Vagina (tissue), 2 donors: ENCODE measurements at regions not wholly inside any gene's neighbourhood (a gene's known extent, or its start where the extent isn't known, plus 50 kb on each side); places are given as distances from the start of the nearest gene placed in this dataset.

Experiments
- DNase-seq, 2 donors: peaks; one replicate each; pipeline ENCODE4 v3.0.0-alpha.2; 2017; ENCODE audit errors: extremely low spot score in 2 of 2
- H3K27ac ChIP-seq: fragments of 200-600 bp; sonication (generic); one replicate; pipeline ENCODE4 v1.5.1; 2019
- H3K27me3 ChIP-seq: fragments of 200-600 bp; sonication (generic); one replicate; pipeline ENCODE4 v1.5.1; 2019
- H3K36me3 ChIP-seq, 2 donors: fragments of 200-600 bp; sonication (generic); one replicate each; pipeline ENCODE4 v1.5.1; 2017 to 2019
- H3K4me1 ChIP-seq: fragments of 200-600 bp; sonication (generic); one replicate; pipeline ENCODE4 v1.5.1; 2019
- H3K4me3 ChIP-seq, 2 donors: fragments of 200-600 bp; sonication (generic); 1 replicate in 1 of 2; 2 replicates in 1 of 2; pipeline ENCODE4 v1.5.1; 2016 to 2019
- H3K9me3 ChIP-seq: fragments of 200-600 bp; sonication (generic); one replicate; pipeline ENCODE4 v1.5.1; 2019
- POLR2A ChIP-seq, 2 donors: fragments of 450-650 bp; IDR thresholded peaks; one replicate each; pipeline ENCODE4 v1.6.1; 2017; ENCODE audit warnings: antibody characterized with exemption in 2 of 2, mild to moderate bottlenecking in 2 of 2, moderate library complexity in 2 of 2
- POLR2AphosphoS5 ChIP-seq, 2 donors: sonication (generic); formaldehyde crosslinking; IDR thresholded peaks; one replicate each; pipeline ENCODE4 v1.9.0; 2017; ENCODE audit warnings: antibody characterized with exemption in 2 of 2, mild to moderate bottlenecking in 2 of 2, low read depth in 1 of 2; ENCODE audit not compliant: insufficient read depth in 1 of 2
- intact Hi-C: fragments of 100-400 bp; cut with DNase I; formaldehyde crosslinking; loops from one replicate; pipeline ENCODE4 v1.15.1; 2023
- TF ChIP-seq, protein P1 (sequence below), 3 experiments: fragments of 450-650 bp in 2 of 3; fragments of 200-600 bp in 1 of 3; sonication (generic) in 1 of 3; IDR thresholded peaks; one replicate each; pipeline ENCODE4 v1.5.1; 2017 to 2019; ENCODE audit warnings: antibody characterized with exemption in 3 of 3, mild to moderate bottlenecking in 2 of 3, moderate library complexity in 2 of 3

DNA sequence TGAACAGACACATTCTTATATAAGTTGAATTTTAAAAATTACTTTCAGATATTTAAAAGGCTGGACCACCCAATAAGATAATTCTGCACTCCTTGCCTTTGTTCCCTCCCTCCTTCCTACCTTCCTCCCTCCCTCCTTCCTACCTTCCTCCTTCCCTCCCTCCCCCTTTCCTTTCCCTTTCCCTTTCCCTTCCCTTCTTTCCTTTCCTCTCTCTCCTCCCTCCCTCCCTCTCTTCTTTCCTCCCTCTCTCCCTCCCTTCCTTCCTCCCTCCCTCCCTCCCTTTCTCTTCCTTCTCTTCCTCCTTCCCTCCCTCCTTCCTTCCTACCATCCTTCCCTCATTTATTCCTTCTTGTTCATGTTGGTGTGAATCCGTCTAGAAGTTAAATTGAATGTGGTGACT is 93.0 kb downstream of the ATP6V1G3 start:
- no peak for TF ChIP-seq POLR2AphosphoS5 (IDR thresholded peaks at IDR 0.05; ENCODE audit: insufficient read depth in 1 of 2, low read depth in 1 of 2)
- TF ChIP-seq POLR2A (IDR thresholded peaks at IDR 0.05): no peak
- TF ChIP-seq, protein P1, sequence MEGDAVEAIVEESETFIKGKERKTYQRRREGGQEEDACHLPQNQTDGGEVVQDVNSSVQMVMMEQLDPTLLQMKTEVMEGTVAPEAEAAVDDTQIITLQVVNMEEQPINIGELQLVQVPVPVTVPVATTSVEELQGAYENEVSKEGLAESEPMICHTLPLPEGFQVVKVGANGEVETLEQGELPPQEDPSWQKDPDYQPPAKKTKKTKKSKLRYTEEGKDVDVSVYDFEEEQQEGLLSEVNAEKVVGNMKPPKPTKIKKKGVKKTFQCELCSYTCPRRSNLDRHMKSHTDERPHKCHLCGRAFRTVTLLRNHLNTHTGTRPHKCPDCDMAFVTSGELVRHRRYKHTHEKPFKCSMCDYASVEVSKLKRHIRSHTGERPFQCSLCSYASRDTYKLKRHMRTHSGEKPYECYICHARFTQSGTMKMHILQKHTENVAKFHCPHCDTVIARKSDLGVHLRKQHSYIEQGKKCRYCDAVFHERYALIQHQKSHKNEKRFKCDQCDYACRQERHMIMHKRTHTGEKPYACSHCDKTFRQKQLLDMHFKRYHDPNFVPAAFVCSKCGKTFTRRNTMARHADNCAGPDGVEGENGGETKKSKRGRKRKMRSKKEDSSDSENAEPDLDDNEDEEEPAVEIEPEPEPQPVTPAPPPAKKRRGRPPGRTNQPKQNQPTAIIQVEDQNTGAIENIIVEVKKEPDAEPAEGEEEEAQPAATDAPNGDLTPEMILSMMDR (IDR thresholded peaks at IDR 0.05): no peak
- no peaks in the 10 kb centered on the region for H3K4me1 ChIP-seq
- no peak for DNase-seq
- no peak overlapping the region for H3K4me3 ChIP-seq
- no peak overlapping the region for H3K27ac ChIP-seq
- H3K27me3 ChIP-seq: no peaks in the 10 kb centered on the region
- intact Hi-C loops: no loop called here
- no peaks in the 10 kb centered on the region for H3K9me3 ChIP-seq
- H3K36me3 ChIP-seq: no peaks in the 10 kb centered on the region

DNA sequence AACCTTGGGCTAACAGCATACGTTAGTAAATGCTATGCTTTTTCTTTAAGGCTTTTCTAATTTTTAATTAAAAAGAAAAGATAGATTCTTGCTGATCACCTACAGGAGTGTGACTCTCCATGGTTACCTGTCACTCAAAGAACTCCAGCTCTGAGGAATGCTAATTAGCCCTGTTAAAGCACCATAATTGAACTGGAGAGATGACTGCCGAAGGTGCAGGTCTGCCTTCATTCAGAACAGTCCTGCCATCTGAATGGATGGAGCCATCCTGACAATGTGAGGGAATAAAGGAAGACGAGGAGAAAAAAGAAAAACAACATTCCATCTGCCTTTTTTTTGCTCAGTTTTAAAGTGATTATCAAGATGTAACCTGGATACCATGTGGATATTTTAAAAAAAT is 94.6 kb downstream of the ATP6V1G3 start:
- Histone ChIP-seq H3K36me3 (no peaks in the 10 kb centered on the region), H3K27me3 (no peaks in the 10 kb centered on the region), H3K4me3 (no peak overlapping the region), H3K4me1 (no peaks in the 10 kb centered on the region), H3K9me3 (no peaks in the 10 kb centered on the region), H3K27ac (no peak overlapping the region)
- intact Hi-C loops: no loop called here
- DNase-seq: no peak
- TF ChIP-seq, protein P1 (IDR thresholded peaks at IDR 0.05): no peak
- no peak for TF ChIP-seq POLR2AphosphoS5 (IDR thresholded peaks at IDR 0.05; ENCODE audit: insufficient read depth in 1 of 2, low read depth in 1 of 2)
- no peak for TF ChIP-seq POLR2A (IDR thresholded peaks at IDR 0.05)

DNA sequence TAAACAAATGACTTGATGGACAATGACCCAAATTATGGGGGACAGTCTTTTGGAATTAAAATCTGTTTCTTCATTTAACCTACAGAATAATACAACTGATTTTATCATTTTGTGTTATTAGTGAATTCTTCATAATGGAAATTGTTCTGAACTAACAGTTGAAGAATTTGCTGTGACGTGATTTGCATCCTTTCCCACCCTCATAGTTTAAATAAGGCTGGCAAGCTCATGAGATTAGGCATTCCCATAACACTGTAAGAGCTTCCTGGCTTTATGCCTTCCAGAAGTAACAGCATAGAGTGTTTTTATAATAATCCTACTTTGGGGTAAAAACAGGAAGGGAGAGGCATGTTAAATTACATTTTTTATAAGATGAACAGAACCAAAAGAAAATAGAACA is 95.7 kb downstream of the ATP6V1G3 start:
- TF ChIP-seq POLR2A (IDR thresholded peaks at IDR 0.05): no peak
- no peak for TF ChIP-seq POLR2AphosphoS5 (IDR thresholded peaks at IDR 0.05; ENCODE audit: insufficient read depth in 1 of 2, low read depth in 1 of 2)
- TF ChIP-seq, protein P1 (IDR thresholded peaks at IDR 0.05): no peak
- H3K9me3 ChIP-seq: no peaks in the 10 kb centered on the region
- H3K27ac ChIP-seq: no peak overlapping the region
- intact Hi-C loops: no loop called here
- H3K36me3 ChIP-seq: no peaks in the 10 kb centered on the region
- no peak overlapping the region for H3K4me3 ChIP-seq
- H3K27me3 ChIP-seq: no peaks in the 10 kb centered on the region
- no peak for DNase-seq
- no peaks in the 10 kb centered on the region for H3K4me1 ChIP-seq

DNA sequence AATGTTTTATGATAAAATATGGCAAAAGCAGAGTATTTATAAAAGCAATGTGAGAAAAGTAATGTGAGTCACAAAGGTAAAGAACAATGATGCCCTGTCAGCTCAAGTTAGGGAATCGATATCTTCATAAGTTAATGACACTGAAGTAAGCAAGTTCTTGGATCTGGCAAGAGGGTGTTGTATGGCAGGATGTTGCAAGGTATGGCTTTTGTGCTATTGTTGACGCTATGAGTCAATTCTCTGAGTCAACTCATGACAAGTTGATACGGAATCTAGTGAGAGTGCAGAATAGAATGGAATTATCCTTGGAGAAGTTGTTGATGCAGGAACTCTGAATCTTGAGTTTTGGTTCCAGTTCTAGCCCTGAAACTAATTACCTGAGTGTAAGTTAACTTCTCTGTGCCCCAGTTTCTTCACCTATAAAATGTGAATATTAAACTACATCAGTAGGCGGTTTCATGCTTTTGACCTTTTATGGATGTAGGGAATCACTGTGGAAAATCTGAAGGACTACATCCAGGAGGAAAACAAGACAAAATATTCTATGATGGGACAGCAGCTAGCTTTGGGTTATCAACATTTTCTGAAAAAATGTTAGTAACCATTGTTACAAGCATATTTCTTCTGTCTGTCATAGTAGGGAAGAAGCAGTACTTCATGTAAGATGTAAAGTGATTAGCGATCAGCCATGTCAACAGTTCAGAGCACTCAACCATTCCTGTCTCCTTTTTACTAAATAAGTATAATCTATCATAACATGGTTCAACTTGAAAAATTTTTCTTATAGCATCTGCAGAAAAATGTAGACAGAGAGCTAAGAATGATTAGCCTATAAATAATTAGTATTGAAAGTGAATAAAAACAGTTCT is 96.9 kb downstream of the ATP6V1G3 start:
- no peak overlapping the region for H3K4me3 ChIP-seq
- no peaks in the 10 kb centered on the region for H3K27me3 ChIP-seq
- no peak overlapping the region for H3K27ac ChIP-seq
- intact Hi-C loops: no loop called here
- no peak for DNase-seq
- no peaks in the 10 kb centered on the region for H3K36me3 ChIP-seq
- H3K4me1 ChIP-seq: no peaks in the 10 kb centered on the region
- no peaks in the 10 kb centered on the region for H3K9me3 ChIP-seq
- no peak for TF ChIP-seq POLR2A (IDR thresholded peaks at IDR 0.05)
- TF ChIP-seq, protein P1 (IDR thresholded peaks at IDR 0.05): no peak
- peak in 1 of 2 donors; percentile 60 for TF ChIP-seq POLR2AphosphoS5 (IDR thresholded peaks at IDR 0.05; ENCODE audit: insufficient read depth in 1 of 2, low read depth in 1 of 2)

DNA sequence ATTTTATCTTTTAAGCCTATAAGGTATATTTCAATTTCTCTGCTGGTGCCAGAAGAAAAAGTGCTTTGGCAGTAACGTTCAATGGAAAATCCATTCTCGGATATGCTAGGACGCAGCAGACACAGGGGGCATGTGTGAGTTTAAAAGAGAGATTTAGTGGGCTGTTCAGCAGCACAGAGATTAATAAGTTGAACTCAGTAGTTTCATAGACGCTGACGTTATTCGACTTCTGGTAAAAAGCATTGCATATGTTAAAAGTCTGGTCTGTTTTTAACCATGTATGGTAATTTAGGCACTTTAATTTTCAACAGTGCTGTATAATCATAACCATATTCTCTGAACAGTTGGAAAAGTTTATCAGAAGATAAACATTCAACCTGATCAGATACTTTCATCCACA is 99.6 kb downstream of the ATP6V1G3 start:
- H3K36me3 ChIP-seq: no peaks in the 10 kb centered on the region
- H3K4me1 ChIP-seq: no peaks in the 10 kb centered on the region
- no peaks in the 10 kb centered on the region for H3K9me3 ChIP-seq
- TF ChIP-seq POLR2AphosphoS5 (IDR thresholded peaks at IDR 0.05; ENCODE audit: insufficient read depth in 1 of 2, low read depth in 1 of 2) (no peak), POLR2A (IDR thresholded peaks at IDR 0.05) (no peak)
- TF ChIP-seq, protein P1 (IDR thresholded peaks at IDR 0.05): no peak
- H3K4me3 ChIP-seq: no peak overlapping the region
- H3K27ac ChIP-seq: no peak overlapping the region
- no peaks in the 10 kb centered on the region for H3K27me3 ChIP-seq
- intact Hi-C loops: no loop called here
- no peak for DNase-seq
